Keratinocyte (primary cell): ENCODE measurements at regions not wholly inside any gene's neighbourhood (a gene's known extent, or its start where the extent isn't known, plus 50 kb on each side); places are given as distances from the start of the nearest gene placed in this dataset.

Experiments used
- CTCF ChIP-seq, 3 experiments: IDR thresholded peaks in 1 of 3; conservative IDR thresholded peaks in 1 of 3; optimal IDR thresholded peaks in 1 of 3; 2 replicates in 2 of 3; 3 replicates in 1 of 3; pipeline versions ENCODE3 to v1.5.1; 2011; ENCODE audit warnings: low read length in 3 of 3, mild to moderate bottlenecking in 3 of 3, moderate library complexity in 2 of 3, control low read depth in 1 of 3, inconsistent platforms in 1 of 3; ENCODE audit not compliant: insufficient read depth in 2 of 3; ENCODE audit errors: extremely low read depth in 1 of 3
- EZH2 ChIP-seq: IDR thresholded peaks from one replicate; pipeline ENCODE4 v1.6.1; 2012; ENCODE audit warnings: inconsistent platforms, mild to moderate bottlenecking, low read length, moderate library complexity

GRCh38 chrX:66994729-66995128, 355.9 kb upstream of the EDA2R start:
- no peak for TF ChIP-seq CTCF (optimal IDR thresholded peaks at IDR 0.05 in 1 of 3, IDR thresholded peaks at IDR 0.05 in 1 of 3, conservative IDR thresholded peaks at IDR 0.05 in 1 of 3; ENCODE audit: extremely low read depth in 1 of 3, insufficient read depth in 2 of 3, low read length in 3 of 3)
- no peak for TF ChIP-seq EZH2
